Stimulated activated CD4-positive, alpha-beta T cell treated with anti-CD3 and anti-CD28 coated beads, Interleukin-15, amount 100 ng/mL, for 48 hours (primary cell): ENCODE measurements at regions not wholly inside any gene's neighbourhood (a gene's known extent, or its start where the extent isn't known, plus 50 kb on each side); places are given as distances from the start of the nearest gene placed in this dataset.
"Not testable (repeated sequence)": the region's sequence is repeated elsewhere in the genome, so short reads cannot be mapped to it uniquely, and the experiment has no call there.

Experiments used
- DNase-seq, 2 donors: peaks; one replicate each; pipeline ENCODE4 v3.0.0-alpha.2; 2020; ENCODE audit warnings: low read depth in 2 of 2

- no peak for DNase-seq
Observed at GRCh38 chr6:2611092-2611491, 139.6 kb downstream of the MYLK4 start.

DNA sequence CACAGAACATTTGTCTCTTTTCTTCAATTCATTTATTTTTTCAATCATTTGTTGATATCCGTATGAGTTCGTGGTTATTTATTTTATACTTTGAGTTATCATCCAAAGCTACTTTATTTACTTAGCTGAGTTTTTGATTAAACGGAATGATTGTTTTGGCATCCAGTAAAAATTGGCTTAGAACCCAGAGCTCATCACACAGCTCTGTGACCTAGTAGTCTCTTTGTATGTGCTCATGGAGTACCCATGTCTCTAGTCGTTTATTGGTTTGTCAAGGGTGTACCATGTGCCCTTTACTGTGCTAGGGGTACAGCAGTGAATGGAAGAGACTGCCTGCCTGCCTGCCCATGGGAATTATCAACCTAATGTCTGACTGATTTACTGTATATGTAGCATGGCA is 142.2 kb downstream of the MYLK4 start:
- DNase-seq = no peak

- DNase-seq = no peak
Observed at GRCh38 chr6:2600363-2600762, 150.4 kb downstream of the MYLK4 start.

GRCh38 chr6:2599817-2600216 is 150.9 kb downstream of the MYLK4 start:
- no peak for DNase-seq

- no peak for DNase-seq
Observed at GRCh38 chr6:2598867-2599266, 151.9 kb downstream of the MYLK4 start.

- no peak for DNase-seq
Observed at GRCh38 chr6:2597991-2598390, 152.7 kb downstream of the MYLK4 start.

- not testable (repeated sequence) for DNase-seq
Observed at GRCh38 chr6:2597457-2597856, 153.3 kb downstream of the MYLK4 start.

- no peak for DNase-seq
Observed at GRCh38 chr6:2596222-2596621, 154.5 kb downstream of the MYLK4 start.

DNA sequence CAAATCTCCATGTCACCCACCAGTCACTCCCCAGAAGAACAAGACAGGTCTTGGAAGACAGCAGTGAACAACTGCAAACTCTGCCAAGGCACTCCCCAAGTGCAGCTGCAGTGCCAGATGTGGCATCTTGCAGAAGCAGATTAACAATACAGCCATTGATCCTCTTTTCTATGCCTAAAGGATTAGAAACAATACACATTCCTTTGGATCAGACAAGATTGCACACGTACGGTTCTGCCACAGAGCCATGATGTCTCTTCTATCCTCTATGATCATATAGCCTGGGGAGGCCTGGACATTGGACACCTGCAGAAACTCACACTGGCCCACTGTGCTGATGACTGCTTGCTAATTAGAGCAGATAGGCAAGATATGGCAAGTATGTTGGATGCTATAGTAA is 155.9 kb downstream of the MYLK4 start:
- no peak for DNase-seq

GRCh38 chr6:2593167-2593566 is 157.6 kb downstream of the MYLK4 start:
- no peak for DNase-seq

GRCh38 chr6:2589171-2589661 is 161.5 kb downstream of the MYLK4 start:
- DNase-seq = no peak

- DNase-seq = no peak
Observed at GRCh38 chr6:2583459-2583858, 167.3 kb downstream of the MYLK4 start.

DNA sequence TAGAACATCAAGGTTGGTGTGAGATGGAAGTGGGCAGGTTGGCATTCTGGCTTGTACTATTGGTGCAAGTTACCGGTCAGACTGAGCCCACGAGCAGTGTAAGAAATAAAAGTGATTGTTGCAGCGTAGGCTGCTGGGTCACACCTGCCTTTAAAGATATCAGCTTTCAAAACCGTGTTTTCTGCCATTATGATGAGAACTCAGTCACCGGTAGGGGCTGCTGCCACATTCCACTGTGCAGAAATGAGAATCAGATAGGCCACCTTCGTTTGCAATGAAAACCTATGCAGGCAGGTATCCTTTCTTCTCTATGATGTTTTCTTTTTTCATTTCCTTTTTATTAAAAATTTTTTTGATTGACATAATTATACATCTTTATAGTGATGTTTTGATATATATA is 168.5 kb downstream of the MYLK4 start:
- DNase-seq = no peak

- no peak for DNase-seq
Observed at GRCh38 chr6:2581611-2582010, 169.1 kb downstream of the MYLK4 start.

DNA sequence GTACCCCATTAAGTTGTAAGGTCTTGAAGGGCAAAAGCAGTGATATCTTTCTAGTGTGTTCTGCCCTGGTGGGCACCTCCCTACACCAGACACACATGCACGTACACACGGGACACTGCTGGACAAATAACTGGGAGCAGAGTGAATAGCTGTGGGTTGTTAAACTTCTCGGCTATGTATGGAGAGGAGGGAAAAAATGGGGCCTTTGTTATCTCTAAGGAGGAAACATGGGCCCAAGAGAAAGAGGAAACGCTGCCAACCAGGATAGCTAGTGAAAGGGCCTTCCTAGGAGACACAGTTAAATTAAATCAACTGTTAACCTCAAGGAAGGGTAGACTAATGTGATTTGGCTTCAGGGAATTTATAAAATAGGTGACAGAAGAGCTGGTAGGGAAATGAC is 169.7 kb downstream of the MYLK4 start:
- DNase-seq = no peak

DNA sequence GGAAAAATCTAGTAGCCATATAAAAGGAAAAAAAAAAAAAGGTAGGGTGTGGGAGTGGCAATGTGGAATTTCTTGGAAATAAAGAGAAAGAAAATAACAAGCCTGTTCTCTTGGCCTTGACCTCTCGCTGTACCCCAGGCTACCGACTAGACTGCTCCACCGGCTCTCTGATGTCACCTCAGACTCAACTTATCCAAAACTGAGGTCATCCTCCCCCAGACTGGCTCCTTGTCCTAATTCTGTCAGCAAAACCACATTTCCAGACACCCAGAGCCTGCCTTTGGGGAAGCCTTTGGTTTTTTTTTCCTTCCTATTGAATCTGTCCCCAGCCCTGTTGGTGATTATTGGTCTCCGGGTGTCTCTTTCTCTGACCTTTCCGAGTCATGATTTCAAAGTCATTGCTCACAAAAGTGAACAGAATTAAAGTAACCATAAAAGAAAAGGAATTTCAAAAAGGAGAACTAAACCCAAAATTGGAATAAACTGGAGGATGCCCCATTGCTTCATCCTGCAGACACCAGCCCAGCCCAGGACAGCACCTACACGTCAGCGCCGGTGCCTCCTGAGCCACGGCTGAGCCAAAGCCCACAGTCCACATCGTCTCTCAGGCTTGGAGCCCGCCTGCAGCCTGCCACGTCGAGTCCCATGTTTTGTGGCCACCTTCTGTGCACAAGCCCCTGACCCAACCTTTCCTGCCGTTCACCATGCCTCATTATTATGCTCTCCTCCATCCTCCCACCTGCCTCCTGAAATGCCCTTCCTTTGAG is 170.7 kb downstream of the MYLK4 start:
- no peak for DNase-seq

DNA sequence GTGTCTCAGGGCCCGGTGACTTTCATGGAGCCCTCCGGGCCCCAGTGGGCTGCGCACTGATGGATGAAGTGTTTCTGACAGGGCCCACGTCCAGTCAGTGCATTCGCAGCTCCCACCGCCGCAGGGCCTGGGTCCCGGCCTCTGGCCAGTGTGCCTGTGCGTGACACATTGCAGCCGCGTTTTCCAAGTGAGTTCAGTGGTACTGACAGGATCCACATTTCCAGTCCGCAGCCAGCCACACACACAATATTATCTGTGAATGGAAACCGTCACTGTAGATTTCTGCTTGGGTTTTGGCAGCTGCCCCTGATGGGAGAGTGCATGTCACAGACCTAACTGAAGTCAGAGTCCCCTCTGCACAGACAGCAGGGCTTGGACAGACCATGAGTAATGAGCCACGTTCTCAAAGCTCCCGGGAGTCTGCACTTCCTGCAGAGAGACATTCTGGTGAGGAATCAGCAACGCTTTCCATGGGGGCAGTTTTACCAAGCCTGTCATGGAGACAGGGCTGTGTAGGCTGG is 171.4 kb downstream of the MYLK4 start:
- DNase-seq = no peak

DNA sequence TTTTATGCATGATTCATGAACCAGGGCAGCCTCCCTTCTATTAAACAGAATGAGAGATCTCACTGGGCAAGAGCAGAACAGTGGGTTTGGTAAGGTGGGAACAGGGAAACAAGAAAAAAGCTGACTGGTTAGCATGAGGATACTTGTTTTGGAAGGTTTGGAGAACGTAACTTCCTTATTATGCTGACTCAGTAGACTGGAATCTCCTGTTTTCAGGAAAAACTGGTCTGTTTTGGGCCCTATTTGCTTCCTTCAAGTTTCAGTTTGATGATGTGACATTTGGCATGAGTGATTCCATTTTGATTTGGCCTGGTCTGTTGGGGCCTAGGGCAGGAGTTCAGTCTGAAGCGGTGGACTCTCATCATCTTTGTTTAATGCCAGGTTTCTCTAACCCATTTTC is 172.0 kb downstream of the MYLK4 start:
- DNase-seq = no peak

DNA sequence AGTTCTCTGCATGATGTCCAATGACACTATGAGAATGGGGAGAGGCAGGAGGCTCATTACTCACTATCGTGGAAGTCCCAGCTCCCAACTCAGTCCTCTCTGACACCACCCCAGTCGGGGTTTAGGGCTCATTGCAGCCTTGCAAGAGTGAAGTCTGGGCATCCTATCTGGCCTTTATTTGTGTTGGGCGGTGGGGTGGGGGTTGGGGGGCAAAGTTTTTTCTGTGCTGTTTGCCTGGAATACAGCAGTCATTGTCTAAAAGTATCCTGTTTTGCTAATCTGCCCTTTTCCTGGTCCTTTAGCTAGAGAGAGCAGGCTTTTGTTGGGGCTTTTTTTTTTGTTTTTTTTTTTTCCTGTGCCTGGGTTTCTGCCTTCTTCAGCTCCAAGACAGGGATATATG is 174.2 kb downstream of the MYLK4 start:
- no peak for DNase-seq

DNA sequence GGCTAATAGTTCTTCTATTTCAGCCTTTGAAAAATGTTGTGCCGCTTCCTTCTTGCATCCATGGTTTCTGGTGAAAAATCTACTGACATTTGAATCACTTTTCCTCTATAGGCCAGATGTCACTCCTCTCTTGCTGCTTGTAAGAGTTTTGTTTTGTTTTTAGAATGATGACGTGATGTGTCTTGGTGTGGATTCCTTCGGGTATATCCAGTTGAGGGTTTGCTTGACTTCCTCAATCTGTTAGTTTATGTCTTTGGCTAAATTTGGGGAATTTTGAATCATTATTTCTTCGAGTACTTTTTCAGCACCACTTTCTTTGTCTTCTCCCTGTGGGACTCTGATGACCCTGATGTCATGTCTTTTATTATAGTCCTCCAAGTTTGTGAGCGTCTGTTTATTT is 175.5 kb downstream of the MYLK4 start:
- no peak for DNase-seq

DNA sequence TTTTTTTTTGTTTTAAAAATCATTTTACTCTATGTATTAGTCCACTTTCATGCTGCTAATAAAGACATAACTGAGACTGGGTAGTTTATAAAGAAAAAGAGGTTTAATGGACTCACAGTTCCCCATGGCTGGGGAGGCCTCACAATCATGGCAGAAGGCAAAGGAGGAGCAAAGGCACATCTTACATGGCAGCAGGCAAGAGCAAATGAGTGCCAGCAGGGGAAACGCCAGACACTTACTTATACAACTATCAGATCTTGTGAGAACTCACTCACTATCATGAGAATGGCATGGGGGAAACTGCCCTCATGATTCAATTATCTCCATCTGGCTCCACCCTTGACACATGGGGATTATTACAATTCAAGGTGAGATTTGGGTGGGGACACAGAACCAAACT is 181.3 kb downstream of the MYLK4 start:
- not testable (repeated sequence) for DNase-seq

DNA sequence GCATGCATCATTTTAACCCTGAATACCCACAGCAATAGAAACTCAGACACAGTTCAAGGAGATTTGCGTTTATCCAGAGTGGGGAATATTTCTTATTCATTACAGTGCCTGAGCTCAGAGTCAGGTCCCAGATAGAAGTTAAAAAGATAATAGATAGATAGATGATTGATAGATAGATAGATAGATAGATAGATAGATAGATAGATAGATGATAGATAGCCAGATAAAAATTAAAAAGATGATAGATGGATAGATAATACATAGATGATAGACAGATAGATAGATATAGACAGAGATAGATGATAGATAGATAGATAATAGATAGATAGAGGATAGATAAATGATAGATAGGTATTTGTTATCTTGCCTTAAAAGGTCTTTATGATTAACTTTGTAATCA is 184.7 kb downstream of the MYLK4 start:
- DNase-seq = no peak

DNA sequence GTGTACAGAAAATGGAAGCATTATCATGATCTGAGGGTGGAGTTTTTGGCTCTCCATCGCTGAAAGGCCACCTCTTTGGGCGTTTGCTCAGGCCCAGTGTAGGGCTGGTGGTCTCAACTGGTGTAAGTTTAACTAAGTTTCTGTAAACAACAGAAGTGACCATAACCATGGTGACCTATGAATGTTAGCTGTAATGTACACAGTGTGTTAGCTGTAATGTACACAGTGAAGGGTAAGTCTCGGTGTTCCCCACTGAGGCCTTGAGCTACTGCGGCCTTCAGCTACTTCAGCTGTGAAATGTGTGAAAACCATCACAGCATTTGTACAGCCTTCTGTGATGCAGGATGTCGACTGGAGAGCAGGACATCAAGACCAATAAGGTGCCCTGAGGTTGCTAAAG is 185.2 kb downstream of the MYLK4 start:
- DNase-seq = no peak

DNA sequence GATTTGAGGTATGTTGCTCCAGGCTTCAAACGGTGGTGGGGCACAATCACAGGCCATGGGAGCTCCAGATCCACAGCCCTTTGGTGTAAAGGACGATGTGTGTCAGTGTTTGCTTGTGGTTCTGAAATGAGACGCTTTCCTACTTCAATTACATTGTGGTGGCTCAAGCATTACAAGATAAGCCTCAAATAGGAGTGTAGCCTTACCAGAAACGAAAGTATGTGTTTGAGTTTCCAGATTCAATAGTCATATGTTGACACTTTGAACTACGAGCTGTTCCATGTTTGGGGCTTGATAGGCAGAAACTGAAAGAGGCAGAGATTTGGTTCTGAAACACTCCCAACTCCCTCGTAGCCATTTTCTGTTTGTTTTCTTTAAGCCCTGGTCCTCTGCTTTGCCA is 187.1 kb downstream of the MYLK4 start:
- DNase-seq = no peak
